A673 (cell line): ENCODE measurements at regions not wholly inside any gene's neighbourhood (a gene's known extent, or its start where the extent isn't known, plus 50 kb on each side); places are given as distances from the start of the nearest gene placed in this dataset.

Experiments
- EZH2 ChIP-seq: fragments of 200-600 bp; sonication (generic); IDR thresholded peaks from 2 replicates; pipeline ENCODE4 v1.6.1; 2017; ENCODE audit warnings: borderline replicate concordance, low read depth, mild to moderate bottlenecking, mixed read lengths, antibody characterized with exemption, low read length; ENCODE audit not compliant: poor library complexity, severe bottlenecking
- TF ChIP-seq, protein P1 (sequence below): fragments of 300-800, 200-600 bp; sonication (generic); conservative IDR thresholded peaks from 2 replicates; pipeline ENCODE4 v1.5.1; 2017; ENCODE audit warnings: low read depth, mild to moderate bottlenecking, antibody characterized with exemption, low read length, moderate library complexity, mixed read lengths

DNA sequence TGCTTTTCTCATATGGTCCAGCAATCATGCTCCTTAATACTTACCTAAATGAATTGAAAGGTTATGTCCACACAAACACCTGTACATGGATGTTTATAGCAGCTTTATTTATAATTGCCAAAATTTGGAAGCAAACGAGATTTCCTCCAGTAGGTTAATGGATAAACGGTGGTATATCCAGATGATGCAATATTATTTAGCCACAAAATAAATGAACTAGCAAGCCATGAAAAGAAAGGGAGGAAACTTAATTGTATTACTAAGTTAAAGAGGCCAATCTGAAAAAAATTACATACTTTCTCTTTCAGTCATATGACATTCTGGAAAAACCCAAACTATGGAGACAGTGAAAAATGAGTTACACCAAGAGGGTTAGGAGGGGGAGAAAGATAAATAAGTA lies 76.3 kb upstream of the LRRC7 start:
- TF ChIP-seq EZH2 = no peak
- TF ChIP-seq, protein P1, sequence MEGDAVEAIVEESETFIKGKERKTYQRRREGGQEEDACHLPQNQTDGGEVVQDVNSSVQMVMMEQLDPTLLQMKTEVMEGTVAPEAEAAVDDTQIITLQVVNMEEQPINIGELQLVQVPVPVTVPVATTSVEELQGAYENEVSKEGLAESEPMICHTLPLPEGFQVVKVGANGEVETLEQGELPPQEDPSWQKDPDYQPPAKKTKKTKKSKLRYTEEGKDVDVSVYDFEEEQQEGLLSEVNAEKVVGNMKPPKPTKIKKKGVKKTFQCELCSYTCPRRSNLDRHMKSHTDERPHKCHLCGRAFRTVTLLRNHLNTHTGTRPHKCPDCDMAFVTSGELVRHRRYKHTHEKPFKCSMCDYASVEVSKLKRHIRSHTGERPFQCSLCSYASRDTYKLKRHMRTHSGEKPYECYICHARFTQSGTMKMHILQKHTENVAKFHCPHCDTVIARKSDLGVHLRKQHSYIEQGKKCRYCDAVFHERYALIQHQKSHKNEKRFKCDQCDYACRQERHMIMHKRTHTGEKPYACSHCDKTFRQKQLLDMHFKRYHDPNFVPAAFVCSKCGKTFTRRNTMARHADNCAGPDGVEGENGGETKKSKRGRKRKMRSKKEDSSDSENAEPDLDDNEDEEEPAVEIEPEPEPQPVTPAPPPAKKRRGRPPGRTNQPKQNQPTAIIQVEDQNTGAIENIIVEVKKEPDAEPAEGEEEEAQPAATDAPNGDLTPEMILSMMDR = no peak
